Lung (tissue), 11 donors: ENCODE measurements at regions not wholly inside any gene's neighbourhood (a gene's known extent, or its start where the extent isn't known, plus 50 kb on each side); places are given as distances from the start of the nearest gene placed in this dataset.

Experiments
- ATAC-seq: fragments of 200-7000 bp; cut with Tn5 transposase; one replicate; pipeline ENCODE4 v1.9.1; 2020; ENCODE audit warnings: moderate number of reproducible peaks; ENCODE audit not compliant: insufficient read depth, low FRiP score
- DNase-seq, 3 donors: peaks; one replicate each; pipeline ENCODE4 v3.0.0-alpha.2; 2013 to 2017
- H3K27ac ChIP-seq, 2 donors: one replicate each; pipeline ENCODE4 v1.5.1; 2013; ENCODE audit warnings: mild to moderate bottlenecking in 2 of 2, moderate library complexity in 2 of 2, control low read depth in 1 of 2, inconsistent platforms in 1 of 2, low read depth in 1 of 2, low read length in 1 of 2
- H3K27me3 ChIP-seq, 3 donors: one replicate each; pipeline ENCODE4 v1.5.1; 2013; ENCODE audit warnings: low read length in 2 of 3; ENCODE audit not compliant: control insufficient read depth in 3 of 3, insufficient read depth in 3 of 3
- H3K36me3 ChIP-seq, 4 donors: one replicate each; pipeline ENCODE4 v1.5.1; 2013; ENCODE audit warnings: low read length in 4 of 4, mild to moderate bottlenecking in 1 of 4, moderate library complexity in 1 of 4; ENCODE audit not compliant: control insufficient read depth in 4 of 4, insufficient read depth in 4 of 4
- H3K4me1 ChIP-seq, 5 donors: one replicate each; pipeline ENCODE4 v1.5.1; 2013; ENCODE audit warnings: low read length in 5 of 5, mild to moderate bottlenecking in 2 of 5, moderate library complexity in 1 of 5; ENCODE audit not compliant: control insufficient read depth in 5 of 5, insufficient read depth in 5 of 5
- H3K4me3 ChIP-seq: one replicate; pipeline ENCODE4 v1.5.1; 2013; ENCODE audit warnings: mild to moderate bottlenecking, control low read depth, moderate library complexity
- H3K9ac ChIP-seq, 2 donors: one replicate each; pipeline ENCODE4 v1.5.1; 2013; ENCODE audit warnings: low read length in 2 of 2, control low read depth in 1 of 2; ENCODE audit not compliant: insufficient read depth in 1 of 2
- H3K9me3 ChIP-seq, 4 donors: one replicate each; pipeline ENCODE4 v1.5.1; 2013; ENCODE audit warnings: low read length in 3 of 4, mild to moderate bottlenecking in 1 of 4, moderate library complexity in 1 of 4; ENCODE audit not compliant: control insufficient read depth in 4 of 4, insufficient read depth in 3 of 4
- whole genome bisulfite sequencing, 2 donors: extraction: QIAGEN DNeasy Blood & Tissue Kit; methylation state at CpG; one replicate each; pipeline ENCODE4 v1.1.7; 2013; 5-methylcytosine and 5-hydroxymethylcytosine counted together
- TF ChIP-seq, protein P1 (sequence below): IDR thresholded peaks from 2 replicates; pipeline ENCODE4 v1.5.1; 2012; ENCODE audit warnings: mild to moderate bottlenecking; ENCODE audit errors: control extremely low read depth, extremely low read depth
- donor health status: control.
- donor health status: control.
- donor health status: Bipolar disorder and iron deficiency.
- donor health status: healthy.
- donor health status: DM: yes; HTN: yes; CAD: no.

DNA sequence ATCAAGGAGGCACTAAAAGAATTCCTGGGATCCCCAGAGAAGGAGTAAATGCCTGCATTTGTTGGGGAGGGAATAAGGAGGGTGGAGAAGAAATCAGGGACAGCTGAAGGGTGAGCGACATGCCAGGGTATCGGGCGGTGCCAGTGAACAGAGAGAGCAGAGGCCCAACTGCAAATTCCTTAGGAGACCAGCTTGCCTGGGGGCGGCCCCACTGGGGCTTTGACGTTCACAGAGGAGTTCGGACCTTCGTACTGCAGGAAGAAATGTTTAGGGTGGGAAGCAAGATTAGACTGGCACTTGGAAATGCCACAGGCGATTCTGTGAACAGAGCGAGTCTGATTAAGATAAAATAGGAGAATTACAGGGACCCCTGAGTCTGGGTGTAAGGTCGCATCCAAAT lies 65.1 kb upstream of the FGF3 start:
- 90 to 94% methylated on average over 10 of the region's 10 CpGs for WGBS, 2 donors
- no peak for DNase-seq

DNA sequence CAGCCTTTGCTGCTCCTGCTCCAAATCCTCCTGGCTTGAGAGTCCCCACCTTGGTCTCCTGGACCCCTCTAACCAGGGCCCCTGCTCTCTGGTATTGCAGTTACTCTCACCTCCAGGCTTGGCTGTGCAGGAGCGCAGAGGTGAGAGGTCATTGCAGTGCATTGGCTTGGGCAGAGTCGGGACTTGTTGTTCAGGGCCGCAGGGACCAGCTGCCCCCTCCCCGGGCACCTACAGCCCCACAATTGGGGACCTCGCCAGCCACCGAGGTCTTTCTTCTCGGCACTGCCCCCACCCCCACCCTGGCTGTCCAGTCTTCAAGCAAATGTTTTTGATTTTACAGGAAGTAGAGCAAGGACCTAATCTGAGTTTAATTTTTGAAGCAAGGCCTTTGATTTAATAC lies 65.5 kb upstream of the FGF3 start:
- Histone ChIP-seq H3K4me3 (no peak overlapping the region), H3K27me3 (peaks cover 0 to 11% (median under 1%) of the 10 kb centered on the region in 3 donors), H3K9me3 (no peaks in the 10 kb centered on the region), H3K4me1 (no peaks in the 10 kb centered on the region), H3K9ac (no peak overlapping the region), H3K36me3 (no peaks in the 10 kb centered on the region), H3K27ac (no peak overlapping the region)
- TF ChIP-seq, protein P1, sequence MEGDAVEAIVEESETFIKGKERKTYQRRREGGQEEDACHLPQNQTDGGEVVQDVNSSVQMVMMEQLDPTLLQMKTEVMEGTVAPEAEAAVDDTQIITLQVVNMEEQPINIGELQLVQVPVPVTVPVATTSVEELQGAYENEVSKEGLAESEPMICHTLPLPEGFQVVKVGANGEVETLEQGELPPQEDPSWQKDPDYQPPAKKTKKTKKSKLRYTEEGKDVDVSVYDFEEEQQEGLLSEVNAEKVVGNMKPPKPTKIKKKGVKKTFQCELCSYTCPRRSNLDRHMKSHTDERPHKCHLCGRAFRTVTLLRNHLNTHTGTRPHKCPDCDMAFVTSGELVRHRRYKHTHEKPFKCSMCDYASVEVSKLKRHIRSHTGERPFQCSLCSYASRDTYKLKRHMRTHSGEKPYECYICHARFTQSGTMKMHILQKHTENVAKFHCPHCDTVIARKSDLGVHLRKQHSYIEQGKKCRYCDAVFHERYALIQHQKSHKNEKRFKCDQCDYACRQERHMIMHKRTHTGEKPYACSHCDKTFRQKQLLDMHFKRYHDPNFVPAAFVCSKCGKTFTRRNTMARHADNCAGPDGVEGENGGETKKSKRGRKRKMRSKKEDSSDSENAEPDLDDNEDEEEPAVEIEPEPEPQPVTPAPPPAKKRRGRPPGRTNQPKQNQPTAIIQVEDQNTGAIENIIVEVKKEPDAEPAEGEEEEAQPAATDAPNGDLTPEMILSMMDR, result no peak
- 76 to 93% methylated on average over 7 of the region's 7 CpGs for WGBS, 2 donors
- DNase-seq (no peak), ATAC-seq (no peak)

More for the DNA sequence above, 65.1 kb upstream of the FGF3 start:
- no peak overlapping the region for H3K27ac ChIP-seq
- no peaks in the 10 kb centered on the region for H3K36me3 ChIP-seq
- no peaks in the 10 kb centered on the region for H3K9me3 ChIP-seq
- no peaks in the 10 kb centered on the region for H3K4me1 ChIP-seq
- peaks cover 0 to 6% (median 0%) of the 10 kb centered on the region in 3 donors for H3K27me3 ChIP-seq
- H3K9ac ChIP-seq, result no peak overlapping the region
- ATAC-seq, result no peak
- TF ChIP-seq, protein P1, result no peak
- no peak overlapping the region for H3K4me3 ChIP-seq

DNA sequence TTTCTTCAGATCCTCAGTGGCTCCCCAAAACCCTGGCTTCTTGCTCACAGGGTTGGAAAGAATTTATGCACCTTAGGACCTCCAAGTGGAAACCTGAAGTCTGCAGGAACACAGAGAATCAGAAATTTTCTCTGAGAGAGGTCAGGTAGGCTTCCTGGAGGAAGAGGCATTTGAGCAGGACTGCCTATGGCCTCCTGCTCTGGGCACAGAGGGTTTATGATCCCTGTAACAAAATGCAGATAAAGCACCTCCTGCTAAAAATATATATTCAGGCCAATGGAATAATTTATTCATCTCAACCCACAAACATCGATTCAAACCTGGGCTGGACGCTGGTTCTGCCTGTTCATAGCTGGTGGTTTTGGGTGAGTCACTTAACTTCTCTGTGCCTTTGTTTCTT lies 68.1 kb upstream of the FGF3 start:
- no peaks in the 10 kb centered on the region for H3K36me3 ChIP-seq
- TF ChIP-seq, protein P1, result no peak
- no peak overlapping the region for H3K27ac ChIP-seq
- ATAC-seq (no peak), DNase-seq (no peak)
- peaks cover 3 to 28% (median 4%) of the 10 kb centered on the region in 3 donors for H3K27me3 ChIP-seq
- H3K4me3 ChIP-seq, result no peak overlapping the region
- no peaks in the 10 kb centered on the region for H3K9me3 ChIP-seq
- WGBS, 2 donors, result 94 to 98% methylated on average over 2 of the region's 2 CpGs
- H3K4me1 ChIP-seq, result peaks cover 0 to 8% (median 0%) of the 10 kb centered on the region in 5 donors
- H3K9ac ChIP-seq, result no peak overlapping the region

DNA sequence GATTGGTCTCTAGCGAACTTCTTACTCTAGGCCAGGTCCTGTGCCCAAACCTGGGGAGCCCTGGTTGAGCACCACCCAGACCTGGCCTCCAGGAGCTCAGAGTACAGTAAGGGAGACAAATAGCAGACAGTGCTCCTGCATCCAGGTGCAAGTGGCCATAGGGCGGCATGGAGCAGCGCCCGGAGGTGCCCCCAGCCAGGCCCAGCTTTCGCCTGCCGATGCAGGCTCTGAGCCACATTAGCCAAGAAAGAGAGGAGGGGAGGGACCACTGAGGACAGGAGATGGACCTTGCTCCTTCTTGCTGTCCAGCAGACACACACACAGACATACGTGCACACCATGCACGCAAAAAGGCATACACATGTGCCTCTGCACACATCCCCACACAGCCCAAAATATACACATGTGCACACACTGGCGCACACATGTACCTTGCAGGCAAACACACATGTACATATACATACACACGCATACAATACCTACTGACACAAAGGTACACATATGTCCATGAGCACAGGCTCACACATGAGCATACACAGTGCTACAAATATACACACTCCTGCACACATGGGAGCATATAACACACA lies 68.7 kb upstream of the FGF3 start:
- Histone ChIP-seq H3K9ac (no peak overlapping the region), H3K9me3 (no peaks in the 10 kb centered on the region), H3K36me3 (no peaks in the 10 kb centered on the region), H3K27ac (no peak overlapping the region), H3K4me1 (peaks cover 0 to 10% (median 2%) of the 10 kb centered on the region in 5 donors), H3K4me3 (no peak overlapping the region), H3K27me3 (peaks cover 3 to 30% (median 4%) of the 10 kb centered on the region in 3 donors)
- TF ChIP-seq, protein P1, result no peak
- DNase-seq (no peak), ATAC-seq (no peak)
- WGBS, 2 donors, result 84 to 86% methylated on average over 10 of the region's 10 CpGs
